TTC549 (cell line): ENCODE measurements at regions not wholly inside any gene's neighbourhood (a gene's known extent, or its start where the extent isn't known, plus 50 kb on each side); places are given as distances from the start of the nearest gene placed in this dataset.
"Not testable (repeated sequence)": the region's sequence is repeated elsewhere in the genome, so short reads cannot be mapped to it uniquely, and the experiment has no call there.

Experiments
- FAIRE-seq: peaks from 2 replicates; lab custom pipeline; 2012; peaks lifted over from hg19 to GRCh38; lab: Jason Lieb, UNC

DNA sequence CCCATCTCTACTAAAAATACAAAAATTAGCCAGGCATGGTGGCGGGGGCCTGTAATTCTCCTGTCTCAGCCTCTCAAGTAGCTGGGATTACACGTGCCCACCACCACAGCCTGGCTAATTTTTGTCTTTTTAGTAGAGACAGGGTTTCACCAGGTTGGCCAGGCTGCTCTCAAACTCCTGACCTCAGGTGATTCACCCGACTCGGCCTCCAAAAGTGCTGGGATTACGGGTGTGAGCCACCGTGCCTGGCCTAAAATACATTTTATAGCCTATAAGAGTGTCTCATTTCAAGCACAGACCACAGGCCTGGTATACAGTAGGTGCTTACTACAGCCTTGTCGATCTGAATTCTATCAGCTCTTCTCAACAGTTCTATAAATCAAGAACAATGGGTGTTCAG is 139.5 kb upstream of the USP29 start:
- not testable (repeated sequence) for FAIRE-seq

DNA sequence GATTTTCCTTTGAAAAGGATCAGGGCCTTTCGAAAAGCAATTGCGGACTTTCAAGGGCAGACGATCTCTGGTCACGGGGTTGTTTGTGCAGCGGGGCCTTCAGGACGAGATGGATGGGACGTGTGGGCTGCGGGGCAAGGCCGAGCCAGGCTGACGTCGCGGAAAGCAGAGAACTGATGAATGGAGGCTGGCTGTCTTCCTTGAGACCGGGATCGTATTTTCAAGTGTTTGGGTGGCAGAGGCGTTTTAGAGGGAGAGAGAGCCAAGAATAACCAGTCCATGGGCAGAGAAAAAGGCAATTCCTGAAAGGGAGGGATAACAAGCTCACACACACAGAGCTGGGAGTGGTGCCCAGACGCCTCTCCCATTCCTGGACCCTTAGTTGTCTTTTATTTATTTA is 138.9 kb upstream of the USP29 start:
- FAIRE-seq, result peak; percentile 89

DNA sequence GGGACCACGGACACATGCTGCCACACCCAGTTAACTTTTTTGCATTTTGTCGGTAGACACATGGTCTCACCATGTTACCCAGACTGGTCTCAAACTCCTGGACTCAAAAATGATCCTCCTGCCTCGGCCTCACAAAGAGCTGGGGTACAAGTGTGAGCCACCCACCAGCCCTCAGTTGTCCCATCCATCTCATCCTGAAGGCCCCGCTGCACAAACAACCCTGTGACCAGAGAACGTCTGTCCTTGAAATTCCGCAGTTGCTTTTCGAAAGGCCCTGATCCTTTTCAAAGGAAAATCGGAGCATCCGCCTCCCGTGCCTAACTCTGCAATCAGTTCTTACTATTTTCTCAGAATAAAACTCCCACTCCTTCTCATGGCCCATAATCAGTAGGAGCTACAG is 138.3 kb upstream of the USP29 start:
- not testable (repeated sequence) for FAIRE-seq

DNA sequence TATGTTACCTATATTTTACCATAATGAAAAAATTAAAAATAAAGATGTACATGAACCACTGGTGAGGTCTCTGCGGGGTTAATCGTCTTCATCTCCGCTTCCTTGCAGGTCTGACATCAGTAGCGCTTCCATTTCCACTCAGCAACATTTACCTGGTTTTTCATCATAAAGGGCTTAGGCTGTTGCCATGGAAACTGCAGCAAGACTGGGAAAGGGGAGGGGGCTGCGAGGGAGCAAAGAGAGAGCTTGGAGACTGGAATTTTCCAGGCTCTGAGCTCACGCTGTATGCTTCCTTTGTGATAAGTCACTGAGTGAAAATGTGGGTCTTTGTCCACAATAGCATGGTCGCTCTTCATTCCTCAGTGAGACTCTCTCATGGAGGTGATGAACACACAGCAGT is 136.6 kb upstream of the USP29 start:
- no peak for FAIRE-seq

DNA sequence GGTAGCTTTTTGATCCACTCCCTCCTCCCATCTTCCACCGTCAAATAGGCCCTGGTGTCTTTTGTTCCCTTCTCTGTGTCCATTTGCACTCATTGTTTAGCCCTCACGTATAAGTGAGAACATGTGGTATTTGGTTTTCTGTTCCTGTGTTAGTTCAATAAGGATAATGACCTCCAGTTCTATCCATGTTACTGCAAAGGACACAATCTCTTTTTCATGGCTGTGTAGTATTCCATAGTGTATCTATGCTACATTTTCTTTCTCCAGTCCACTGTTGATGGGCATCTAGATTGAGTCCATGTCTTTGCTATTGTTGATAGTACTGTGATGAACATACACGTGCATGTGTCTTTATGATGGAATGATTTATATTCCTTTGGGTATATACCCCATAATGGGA is 136.0 kb upstream of the USP29 start:
- no peak for FAIRE-seq

DNA sequence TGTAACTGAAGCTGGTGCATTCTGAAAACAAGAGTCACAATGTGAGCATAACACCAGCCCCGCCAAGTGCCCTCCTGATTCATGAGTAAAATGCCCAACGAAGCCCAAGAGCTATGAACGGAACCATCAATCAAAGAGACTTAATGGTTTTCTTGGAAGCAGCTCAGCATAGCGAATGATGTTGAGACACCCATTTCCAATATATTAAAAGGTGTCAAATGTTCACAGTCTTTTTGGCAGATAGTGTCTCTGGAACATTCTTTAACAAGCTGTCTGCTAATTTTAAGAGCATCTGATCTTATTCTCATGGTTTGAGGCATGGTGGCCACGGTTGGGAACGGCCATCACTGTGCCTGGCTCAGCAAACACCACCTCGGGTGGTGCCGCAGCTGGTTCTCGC is 133.4 kb upstream of the USP29 start:
- no peak for FAIRE-seq

DNA sequence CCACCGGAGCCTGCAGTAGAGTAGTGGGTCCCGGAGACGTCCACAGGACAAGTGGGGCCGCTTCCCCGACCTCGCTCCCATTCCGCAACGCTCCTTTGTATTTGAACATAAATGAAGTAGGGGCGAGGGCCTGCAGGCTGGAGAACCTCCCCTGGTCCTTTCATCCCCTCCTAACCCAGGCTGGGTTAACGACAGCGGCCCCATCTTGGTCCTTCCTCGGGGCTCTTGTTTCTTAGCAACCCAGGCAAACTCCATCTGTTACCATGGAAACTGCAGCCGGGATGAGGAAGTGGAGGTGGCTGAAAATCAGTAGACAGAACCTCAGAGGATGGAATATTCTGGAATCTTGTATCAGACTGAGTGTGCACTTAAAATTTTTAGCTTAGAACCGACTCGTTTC is 132.6 kb upstream of the USP29 start:
- FAIRE-seq, result no peak

DNA sequence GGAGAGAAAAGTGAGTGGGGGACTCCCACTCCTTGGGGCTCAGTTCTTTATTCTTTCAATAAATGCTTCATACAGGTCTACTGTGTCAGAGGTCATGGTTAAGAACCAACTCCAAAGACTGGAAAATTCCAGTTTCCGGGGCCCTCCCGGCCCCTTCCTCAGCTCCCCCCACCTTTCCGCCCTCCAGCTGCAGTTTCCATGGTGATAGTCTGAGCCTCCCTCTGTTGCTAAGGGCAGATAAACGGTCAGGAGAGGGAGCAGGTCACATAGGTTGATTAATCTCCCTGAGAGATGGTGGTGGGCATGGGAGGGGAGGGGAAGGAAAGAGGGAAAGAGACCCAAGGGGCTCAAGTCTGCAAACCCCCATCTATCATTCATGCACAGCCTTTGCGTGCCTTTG is 131.5 kb upstream of the USP29 start:
- FAIRE-seq, result no peak

DNA sequence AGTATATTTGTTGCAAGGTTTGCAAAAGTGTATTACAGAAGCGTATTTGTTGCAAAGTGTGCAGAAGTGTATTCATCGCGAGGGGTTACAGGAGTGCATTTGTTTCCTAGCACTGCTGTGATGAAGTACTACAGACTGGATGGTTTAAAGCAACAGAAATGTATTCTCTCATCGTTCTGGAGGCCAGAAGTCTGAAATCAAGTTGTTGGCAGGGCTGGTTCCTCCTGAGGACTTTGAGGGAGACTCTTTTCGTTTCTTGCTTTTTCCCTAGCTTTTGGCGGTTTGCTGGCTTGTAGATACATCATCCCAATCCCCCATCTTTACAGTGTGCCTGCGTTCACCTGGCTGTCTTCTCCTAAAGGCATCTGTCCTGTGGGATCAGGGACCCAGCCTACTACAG is 127.9 kb upstream of the USP29 start:
- no peak for FAIRE-seq

DNA sequence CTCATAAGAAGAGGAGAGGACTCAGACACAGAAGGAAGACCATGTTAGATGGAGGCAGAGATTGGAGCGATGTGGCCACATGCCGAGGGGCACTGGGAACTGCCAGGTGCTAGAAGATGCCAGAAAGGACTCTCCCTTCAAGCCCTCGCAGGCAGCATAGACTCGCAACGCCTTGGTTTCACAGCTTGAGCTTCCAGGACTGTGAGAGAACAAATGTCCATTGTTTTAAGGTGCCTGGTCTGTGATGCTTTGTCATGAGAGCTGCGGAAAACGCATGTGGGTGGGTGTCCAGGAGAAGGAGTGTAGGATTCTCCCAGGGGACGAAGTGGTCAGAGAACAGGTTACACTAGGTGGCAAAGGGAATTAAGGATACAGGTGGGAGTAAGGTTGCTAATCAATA is 125.9 kb upstream of the USP29 start:
- FAIRE-seq, result no peak

DNA sequence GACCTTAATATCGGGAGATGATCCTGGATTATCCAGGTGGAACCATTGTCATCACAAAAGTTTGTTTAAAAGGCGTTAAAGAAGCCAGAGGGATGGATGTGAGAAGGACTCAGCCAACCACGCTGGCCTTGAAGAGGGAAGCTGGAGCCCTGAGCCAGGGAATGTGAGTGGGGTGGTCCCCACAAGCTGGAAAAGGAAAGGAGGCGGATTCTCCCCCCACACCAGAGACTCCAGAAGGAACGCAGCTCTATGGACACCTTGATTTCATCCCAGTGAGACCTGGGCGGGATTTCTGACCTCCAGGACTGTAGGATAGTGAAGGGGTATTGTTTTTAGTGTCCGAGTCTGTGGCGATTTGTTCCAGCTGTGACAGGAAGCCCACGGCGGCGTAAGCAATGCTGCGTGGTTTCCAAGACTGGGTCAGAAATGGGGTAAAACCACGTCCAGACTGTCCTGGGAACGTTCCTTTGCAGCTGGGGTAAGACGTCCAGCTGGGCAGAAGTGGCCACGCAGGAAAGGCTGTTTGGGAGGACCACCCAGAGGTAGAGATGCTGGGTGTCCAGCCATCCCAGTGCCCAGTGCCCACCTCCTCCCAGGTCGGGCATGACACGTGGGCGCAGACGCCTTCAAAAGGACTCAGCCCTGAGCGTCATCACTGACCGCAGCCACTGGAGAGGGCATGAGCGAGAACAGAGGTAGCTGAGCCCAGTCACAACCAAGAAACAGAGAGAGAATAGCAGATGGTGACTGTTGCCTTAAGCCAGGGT is 125.4 kb upstream of the USP29 start:
- no peak for FAIRE-seq

DNA sequence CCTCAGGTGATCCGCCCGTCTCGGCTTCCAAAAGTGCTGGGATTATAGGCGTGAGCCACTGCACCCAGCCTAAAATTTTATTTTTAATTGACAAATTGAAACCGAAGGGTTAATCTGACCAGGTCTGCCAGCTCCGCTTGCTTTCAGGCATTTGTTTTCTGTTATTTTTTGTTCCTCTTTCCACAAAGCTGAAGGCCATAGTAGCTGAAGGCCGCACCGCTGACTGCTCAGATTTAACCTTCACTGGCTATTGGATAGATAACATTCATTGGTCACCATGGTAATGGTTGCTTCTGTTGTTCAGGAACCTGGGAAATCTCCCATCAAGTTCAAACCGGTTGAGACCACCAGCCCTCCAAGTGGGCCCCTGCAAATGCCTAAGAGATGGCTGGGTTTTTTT is 124.5 kb upstream of the USP29 start:
- no peak for FAIRE-seq

DNA sequence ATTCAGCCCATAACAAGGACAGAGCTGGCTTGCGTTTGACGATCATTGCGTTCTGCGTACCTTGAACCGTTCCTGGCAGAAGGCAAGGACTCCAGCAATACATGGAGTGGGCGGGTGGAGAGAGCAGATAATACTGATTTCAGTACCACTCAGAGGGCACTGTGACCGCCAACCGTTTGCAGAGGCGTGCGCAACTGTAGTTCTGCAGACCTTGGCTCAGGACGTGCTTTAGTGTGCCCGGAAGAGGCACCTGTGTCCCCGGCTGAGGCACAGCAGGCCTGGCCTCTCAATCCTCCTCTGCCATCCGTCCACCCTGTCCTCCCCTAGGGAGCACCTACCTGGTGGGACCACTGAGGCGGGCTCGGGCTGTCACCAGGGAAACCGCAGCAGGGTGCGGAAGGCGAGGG is 117.6 kb upstream of the USP29 start:
- FAIRE-seq, result no peak

DNA sequence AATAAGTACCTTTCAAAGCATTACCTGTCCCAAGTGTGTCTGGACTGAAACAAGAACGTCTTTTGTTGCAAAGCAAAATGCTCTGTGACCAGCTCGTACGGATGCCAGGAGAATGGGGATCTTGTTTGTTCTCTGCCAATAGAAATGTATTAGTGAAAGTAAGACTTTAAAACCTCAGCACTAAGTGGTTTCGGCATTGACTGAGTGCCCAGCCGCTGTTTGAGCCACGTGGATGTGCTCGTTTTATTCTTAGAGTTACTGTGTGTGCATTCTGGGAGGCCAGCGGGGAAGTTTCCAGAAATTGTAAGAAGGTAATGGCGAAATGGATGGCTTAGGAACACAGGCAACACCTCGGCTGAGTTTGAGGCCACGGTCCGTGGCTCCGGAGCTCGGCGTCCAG is 117.1 kb upstream of the USP29 start:
- FAIRE-seq, result no peak

DNA sequence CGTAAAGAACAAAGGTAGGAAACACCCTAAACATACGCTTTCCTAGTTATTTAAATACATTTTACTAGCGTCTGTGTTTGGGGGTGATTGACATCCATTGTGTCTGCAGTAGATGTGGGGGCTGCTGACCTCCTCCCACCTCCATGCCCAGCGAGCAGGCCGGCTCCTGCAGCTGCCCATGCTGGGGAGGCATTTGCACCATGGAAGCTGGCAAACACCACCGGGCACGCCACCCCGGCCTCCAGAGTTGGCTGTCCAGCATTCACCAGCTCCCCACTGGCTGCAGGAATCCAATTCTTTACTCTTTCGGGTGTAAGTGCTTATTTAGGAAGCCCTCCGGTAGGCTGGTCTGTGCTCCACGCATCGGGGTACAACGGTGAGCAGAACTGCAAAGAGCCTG is 115.4 kb upstream of the USP29 start:
- no peak for FAIRE-seq

DNA sequence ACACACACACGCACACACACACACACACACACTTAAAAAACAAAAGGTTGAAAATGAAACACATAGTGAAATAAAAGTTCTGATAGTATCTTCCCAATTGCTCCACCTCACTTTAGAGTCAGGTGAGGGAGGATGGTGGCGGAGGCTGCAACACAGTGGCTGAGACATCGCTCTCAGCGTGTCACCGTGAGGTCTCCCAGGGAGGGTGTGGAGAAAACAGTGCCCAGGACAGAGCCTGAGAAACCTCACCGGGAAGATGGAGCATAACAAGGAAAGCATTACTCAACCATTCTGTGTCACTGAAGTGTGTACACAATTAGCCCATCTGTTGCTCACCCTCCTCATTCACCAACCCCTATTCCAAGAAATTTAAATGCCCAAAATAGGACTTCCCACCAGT is 111.4 kb upstream of the USP29 start:
- FAIRE-seq, result no peak

DNA sequence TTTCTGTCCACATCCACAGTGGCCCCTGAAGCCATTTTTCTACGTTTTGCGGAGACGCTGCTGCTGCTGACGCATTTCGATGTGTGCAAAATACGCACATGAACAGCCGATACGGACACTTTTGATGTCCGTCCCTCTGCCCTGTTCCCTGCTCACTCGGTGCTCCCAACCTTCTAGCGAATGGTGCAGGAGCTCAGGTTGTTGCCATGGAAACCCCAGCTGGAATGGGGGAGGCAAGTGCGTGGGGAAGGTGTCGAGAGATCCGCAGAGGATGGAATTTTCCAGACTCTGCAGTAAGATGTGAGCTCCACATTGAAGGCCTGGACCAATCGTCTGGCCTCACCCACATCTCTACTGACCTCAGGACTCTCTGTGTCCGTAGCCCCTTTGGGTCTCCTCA is 109.2 kb upstream of the USP29 start:
- FAIRE-seq, result no peak

DNA sequence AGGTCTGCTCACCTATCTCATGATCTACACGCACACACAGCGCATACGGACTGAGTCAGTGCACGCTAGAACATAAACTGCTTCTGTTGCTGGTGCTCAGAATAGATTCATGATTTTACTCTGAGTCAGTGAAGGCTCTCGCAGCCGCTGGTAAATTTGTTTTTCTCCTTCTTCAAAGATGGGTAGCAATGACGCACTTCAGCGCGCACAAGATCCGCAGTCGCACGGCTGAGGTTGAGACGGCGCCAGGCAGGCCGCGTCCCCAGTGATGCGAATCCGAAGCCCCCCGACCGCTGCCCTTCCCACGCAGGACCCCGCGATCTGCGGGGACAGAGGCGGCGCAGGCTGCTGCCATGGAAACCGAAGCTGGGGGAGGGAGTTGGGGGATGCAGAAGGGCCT is 103.7 kb upstream of the USP29 start:
- no peak for FAIRE-seq

DNA sequence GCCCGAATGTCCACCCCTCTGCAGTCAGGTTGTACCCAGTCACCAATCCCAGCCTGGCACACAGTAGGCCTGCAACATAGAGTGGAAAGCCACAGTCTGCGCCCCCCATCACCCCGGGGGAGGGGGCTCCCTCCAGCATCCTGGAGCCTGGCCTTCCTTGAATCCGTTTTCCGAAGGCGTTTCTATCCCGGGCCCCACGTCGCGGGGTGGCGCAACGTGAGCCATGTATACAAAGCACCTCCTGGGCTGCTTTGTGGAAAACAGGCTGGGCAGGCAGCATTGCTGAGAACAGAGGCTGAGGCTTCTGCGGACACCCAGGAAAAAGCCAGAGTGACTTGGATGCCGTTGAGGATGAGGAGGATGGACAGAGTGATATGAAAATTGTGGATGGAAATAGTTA is 103.3 kb upstream of the USP29 start:
- no peak for FAIRE-seq

DNA sequence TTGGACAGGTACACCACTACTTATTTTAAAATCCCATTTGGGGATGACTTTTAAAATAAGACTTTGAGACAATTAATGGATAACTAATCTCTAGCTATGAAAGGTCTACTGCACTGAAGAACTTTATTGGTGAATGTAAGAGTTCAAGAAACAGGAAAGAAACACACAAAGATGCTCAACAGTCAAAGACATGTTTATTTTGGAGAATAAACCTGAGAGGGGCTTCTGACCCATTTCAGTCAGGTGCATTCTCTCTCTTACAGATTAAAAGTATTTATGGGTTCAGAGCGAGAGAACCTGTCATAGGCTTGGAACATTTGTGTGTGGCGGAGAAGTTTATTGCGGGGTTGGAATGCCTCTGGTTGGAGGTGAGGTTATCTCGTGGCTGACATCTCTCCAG is 94.3 kb upstream of the USP29 start:
- no peak for FAIRE-seq

DNA sequence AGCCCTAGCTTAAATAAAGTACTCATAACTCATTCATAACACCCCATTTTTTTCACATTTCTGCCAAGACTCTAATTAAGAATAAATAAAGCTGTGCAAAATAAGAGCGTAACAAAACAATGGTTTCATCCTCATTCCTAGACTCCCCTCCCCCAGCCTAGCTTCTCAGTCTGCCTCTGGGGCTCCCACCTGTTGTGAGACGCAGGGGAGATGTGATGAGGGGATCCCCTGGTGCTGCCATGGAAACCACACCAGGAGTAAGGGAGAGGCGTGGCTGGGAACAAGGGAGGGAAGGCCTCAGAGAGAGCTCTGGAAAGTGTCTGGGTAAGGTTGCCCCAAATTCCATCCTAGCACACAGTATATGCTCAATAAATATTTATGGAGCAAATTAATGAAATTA is 93.3 kb upstream of the USP29 start:
- no peak for FAIRE-seq

DNA sequence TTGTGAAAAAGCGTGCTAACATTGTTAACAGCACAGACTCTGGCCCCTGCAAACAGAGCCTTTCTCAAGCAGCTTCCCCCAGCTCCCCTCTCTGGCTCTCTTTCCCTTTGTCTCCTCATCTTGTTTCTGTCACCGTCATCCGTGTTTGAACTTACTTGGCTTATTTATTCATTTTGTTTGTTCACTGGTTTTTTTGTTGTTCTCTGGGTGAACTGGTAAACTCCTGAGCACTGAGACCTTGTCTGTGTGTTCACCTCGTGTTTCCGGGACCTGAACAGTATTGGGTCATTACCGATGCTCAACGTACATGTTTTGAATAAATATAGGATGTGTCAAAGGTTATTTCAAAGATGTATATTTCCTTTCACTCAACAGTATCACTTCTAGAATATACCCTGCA is 92.4 kb upstream of the USP29 start:
- no peak for FAIRE-seq

DNA sequence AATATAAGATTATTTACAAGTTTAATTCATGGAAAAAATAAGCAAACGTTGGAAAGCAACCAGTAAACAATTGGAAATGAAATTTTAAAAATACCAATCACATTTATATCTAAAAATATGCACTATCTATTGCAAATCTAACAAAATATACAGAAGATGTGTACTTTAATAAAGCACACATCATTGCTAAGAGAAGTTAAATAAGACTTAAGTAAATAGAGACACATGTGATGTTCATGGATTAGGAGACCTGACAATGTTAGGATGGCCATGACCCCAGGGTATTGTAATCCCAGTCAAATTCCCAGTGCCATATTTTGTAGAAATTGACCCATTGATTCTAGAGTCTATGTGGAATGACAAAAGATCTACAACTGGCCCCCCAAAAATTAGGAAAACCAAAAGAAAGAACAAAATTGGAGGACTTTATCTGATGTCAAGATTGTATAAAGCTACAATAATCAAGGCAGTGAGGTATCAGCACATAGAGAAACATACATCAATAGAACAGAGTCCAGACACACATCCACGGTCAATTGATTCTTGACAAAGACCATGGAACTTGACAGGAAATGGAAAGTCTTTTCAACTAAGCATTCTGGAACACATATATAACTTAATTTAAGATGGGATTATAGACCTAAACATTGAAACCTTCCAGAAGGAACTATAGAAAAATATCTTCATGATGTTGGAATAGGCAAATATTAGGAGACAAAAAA is 90.8 kb upstream of the USP29 start:
- FAIRE-seq, result no peak

DNA sequence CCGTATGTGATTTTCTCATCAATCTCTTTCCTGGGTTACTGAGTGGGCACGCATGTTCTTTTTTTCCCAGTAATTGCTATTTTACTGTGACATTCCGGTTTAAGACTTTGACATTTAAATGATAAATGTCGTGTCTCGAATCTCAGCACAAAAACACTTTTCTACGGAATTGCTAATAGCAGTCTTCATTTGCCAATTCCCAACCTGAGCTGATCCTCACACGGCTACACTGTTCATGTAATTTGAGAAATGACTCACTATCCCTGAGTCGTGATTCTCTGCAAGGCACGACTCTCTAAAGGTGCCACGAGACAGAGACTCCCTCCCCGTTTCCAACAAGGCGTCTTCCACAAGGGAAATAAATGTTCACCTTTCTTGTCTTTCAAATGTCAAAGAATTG is 88.7 kb upstream of the USP29 start:
- no peak for FAIRE-seq
